ENCODE measurements at regions not wholly inside any gene's neighbourhood (a gene's known extent, or its start where the extent isn't known, plus 50 kb on each side); places are given as distances from the start of the nearest gene placed in this dataset.

- DNase-seq, result no peak
Observed at GRCh38 chr16:85971902-85972638, 73.1 kb downstream of the IRF8 start.

GRCh38 chr16:85974428-85975375, 75.7 kb downstream of the IRF8 start:
- no peak for DNase-seq

DNA sequence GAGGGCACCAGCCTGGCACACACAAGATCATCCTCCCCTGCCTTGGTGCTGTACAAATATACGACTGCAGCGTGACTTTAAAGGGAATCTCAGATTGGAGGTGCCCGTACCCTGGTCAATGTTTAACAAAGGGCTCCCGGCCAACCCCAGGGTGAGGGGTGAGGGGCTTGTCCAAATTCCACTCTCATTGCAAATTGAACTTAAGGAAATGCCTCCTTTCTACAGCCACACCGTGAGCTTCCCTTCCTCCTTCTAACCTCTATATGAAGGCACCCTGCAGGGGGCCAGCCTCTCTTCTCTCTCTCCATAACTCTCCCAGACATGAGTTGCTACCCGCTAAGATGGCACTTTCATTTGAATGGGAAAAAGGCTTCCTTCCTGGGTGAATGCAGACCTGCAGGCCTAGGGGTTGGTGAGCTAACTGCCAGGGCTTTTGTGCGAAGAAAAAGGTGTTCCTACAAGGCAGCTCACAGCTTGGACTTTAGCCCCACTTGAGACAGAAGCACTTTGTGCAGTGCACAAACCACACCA, 76.6 kb downstream of the IRF8 start:
- DNase-seq, result no peak

- DNase-seq, result no peak
Observed at GRCh38 chr16:85978291-85978775, 79.4 kb downstream of the IRF8 start.

- DNase-seq, result no peak
Observed at GRCh38 chr16:85978976-85979375, 80.0 kb downstream of the IRF8 start.

GRCh38 chr16:85979605-85980004, 80.6 kb downstream of the IRF8 start:
- DNase-seq, result no peak

GRCh38 chr16:85980686-85981085, 81.7 kb downstream of the IRF8 start:
- no peak for DNase-seq

- no peak for DNase-seq
Observed at GRCh38 chr16:85981826-85982562, 83.0 kb downstream of the IRF8 start.

DNA sequence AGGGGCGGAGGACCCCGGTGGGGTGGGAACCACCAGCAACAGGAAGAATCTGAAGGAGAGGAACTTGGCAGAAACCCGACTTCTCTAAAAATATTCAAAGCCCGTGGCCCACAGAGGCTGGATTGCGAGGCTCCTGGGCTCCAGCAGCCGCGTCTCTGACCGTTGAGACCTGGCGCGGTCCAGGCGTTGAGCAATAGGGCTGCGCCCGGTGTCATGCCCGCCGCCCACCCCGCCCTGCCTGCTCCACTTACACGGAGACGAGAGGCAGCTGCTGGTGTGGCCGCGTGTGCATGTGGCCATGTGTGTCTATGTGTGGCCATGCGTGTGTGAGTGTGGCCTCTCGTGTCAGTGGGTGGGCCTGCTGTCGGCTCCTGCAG, 83.6 kb downstream of the IRF8 start:
- DNase-seq, result peak; percentile 74

- no peak for DNase-seq
Observed at GRCh38 chr16:85983064-85983463, 84.1 kb downstream of the IRF8 start.

- no peak for DNase-seq
Observed at GRCh38 chr16:85983606-85984230, 84.8 kb downstream of the IRF8 start.

GRCh38 chr16:85984231-85984880, 85.4 kb downstream of the IRF8 start:
- DNase-seq, result no peak

GRCh38 chr16:85984947-85985451, 86.0 kb downstream of the IRF8 start:
- DNase-seq, result peak; percentile 47

DNA sequence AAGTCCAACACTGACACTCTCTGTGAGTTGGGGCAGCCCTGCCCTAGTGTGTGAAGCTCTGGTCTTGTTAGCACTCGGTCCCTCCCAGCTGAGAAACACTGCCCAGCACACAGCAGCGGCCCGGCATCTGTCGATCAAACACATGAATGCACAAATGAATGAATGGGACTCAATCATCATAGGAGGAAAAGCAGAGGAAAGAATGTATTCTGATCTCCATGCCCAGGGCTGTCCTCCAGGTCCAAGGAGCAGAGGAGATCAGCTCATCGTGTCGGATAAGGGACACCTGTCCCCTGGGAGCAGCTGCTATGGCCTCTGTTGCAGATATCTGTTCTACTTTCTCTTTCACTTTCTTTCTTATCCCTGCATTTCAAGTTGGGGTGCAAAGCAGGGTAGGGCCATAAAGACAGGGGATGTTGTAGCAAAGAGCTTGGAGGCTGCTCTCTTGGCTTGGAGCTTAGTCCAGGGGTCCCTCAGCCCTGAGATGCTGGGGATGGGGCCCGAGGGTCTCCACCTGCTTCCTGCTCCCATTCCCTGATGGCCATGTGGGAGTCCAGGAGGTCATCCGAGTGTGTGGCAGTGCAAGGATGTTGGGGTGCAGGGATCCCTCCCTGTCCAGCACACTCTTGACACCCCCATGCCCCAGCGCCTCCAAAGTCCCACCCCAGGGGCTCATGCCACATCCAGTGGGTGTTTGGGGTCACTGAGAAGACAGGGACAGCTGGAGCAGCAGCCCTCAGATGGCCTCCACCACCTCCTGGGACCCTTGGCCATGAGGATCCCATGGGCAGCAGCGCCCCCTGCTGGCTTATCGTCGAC, 88.2 kb downstream of the IRF8 start:
- DNase-seq, result no peak

GRCh38 chr16:85987750-85988078, 88.8 kb downstream of the IRF8 start:
- no peak for DNase-seq

- DNase-seq, result no peak
Observed at GRCh38 chr16:85988306-85988705, 89.3 kb downstream of the IRF8 start.

GRCh38 chr16:85988723-85989313, 89.9 kb downstream of the IRF8 start:
- DNase-seq, result no peak

- no peak for DNase-seq
Observed at GRCh38 chr16:85989376-85989775, 90.4 kb downstream of the IRF8 start.

DNA sequence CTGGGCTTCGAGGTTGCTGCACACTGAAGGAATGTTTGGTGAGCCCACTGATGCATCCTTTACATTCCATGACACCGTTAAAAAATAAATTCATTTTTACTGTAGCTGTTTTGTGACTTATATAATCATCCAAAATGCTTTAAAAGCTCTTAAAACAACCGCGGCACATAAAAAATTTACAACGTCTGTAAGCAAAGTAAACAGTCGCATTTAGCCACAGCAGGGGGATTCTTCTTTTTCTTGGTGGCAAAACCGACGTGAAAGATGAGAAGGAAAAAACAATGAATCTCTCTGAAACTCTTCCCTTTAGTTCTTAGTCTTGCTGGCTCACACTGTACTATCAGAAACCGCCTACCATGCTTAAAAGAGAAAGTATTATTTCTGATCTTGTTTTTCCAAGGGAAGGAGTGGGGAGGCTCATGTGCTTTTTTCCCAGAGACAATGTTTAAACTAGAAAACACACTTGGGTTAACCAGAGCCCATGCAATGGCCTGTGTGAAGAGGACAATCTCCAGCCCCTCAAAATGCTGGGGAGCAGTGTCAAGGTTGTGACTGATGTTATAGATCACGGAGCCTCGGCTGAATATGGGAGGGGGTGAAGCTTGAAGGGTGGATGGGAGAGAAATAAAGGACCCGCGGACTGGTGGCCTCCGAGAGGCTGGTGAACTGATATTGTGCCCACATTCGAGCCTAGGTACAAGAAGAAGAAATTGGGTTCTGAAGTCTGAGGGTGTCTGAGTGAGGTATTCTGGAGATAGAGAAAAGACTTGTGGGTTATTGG, 91.1 kb downstream of the IRF8 start:
- no peak for DNase-seq

- no peak for DNase-seq
Observed at GRCh38 chr16:85990861-85991301, 91.9 kb downstream of the IRF8 start.
